Activated B cell treated with CpG ODN at 0.5 μM for 24 hours (primary cell): ENCODE measurements at regions not wholly inside any gene's neighbourhood (a gene's known extent, or its start where the extent isn't known, plus 50 kb on each side); places are given as distances from the start of the nearest gene placed in this dataset.

Source experiments
- ATAC-seq: fragments of 200-7000 bp; cut with Tn5 transposase; one replicate; pipeline ENCODE4 v1.10.0; 2021; ENCODE audit warnings: low read depth, mild to moderate bottlenecking, moderate library complexity
- CTCF ChIA-PET: fragments of 350-600 bp; sonication (Branson Sonifier 250); formaldehyde crosslinking; loops from one replicate; lab custom pipeline; 2021; ENCODE audit warnings: antibody characterized with exemption; lab: Charles Lee
- POLR2A ChIA-PET: fragments of 350-600 bp; sonication (Branson Sonifier 250); formaldehyde crosslinking; loops from one replicate; lab custom pipeline; 2021; ENCODE audit warnings: antibody characterized with exemption; lab: Charles Lee
- DNase-seq: peaks from one replicate; pipeline ENCODE4 v3.0.0; 2022
- H3K27ac Mint-ChIP-seq: one replicate; pipeline ENCODE4 v1.8.0; 2020; ENCODE audit warnings: mixed read lengths
- H3K27me3 Mint-ChIP-seq: one replicate; pipeline ENCODE4 v1.8.0; 2021; ENCODE audit warnings: mixed read lengths
- H3K36me3 Mint-ChIP-seq: one replicate; pipeline ENCODE4 v1.8.0; 2021; ENCODE audit warnings: low read depth, mixed read lengths
- H3K4me1 Mint-ChIP-seq: one replicate; pipeline ENCODE4 v1.8.0; 2021; ENCODE audit warnings: mixed read lengths
- H3K4me3 Mint-ChIP-seq: one replicate; pipeline ENCODE4 v1.8.0; 2020; ENCODE audit warnings: mild to moderate bottlenecking, mixed read lengths
- H3K9me3 Mint-ChIP-seq: one replicate; pipeline ENCODE4 v1.8.0; 2020; ENCODE audit warnings: mixed read lengths
- CTCF ChIP-seq: fragments of 200-600 bp; IDR thresholded peaks from one replicate; pipeline ENCODE4 v1.8.0; 2022; ENCODE audit warnings: antibody characterized with exemption, mild to moderate bottlenecking
- intact Hi-C: fragments of 100-400 bp; cut with micrococcal nuclease; formaldehyde crosslinking; loops from one replicate; pipeline ENCODE4 v1.15.1; 2024

GRCh38 chr7:81427461-81427860 is 342.4 kb downstream of the HGF start:
- no peak overlapping the region for H3K27ac Mint-ChIP-seq
- no peaks in the 10 kb centered on the region for H3K36me3 Mint-ChIP-seq
- intact Hi-C loops = no loop called here
- ChIA-PET CTCF (no interaction called here), POLR2A (no interaction called here)
- no peaks in the 10 kb centered on the region for H3K27me3 Mint-ChIP-seq
- no peaks in the 10 kb centered on the region for H3K4me1 Mint-ChIP-seq
- DNase-seq (no peak), ATAC-seq (no peak)
- no peaks in the 10 kb centered on the region for H3K9me3 Mint-ChIP-seq
- no peak overlapping the region for H3K4me3 Mint-ChIP-seq
- no peak for TF ChIP-seq CTCF

GRCh38 chr7:81420526-81421226 is 349.2 kb downstream of the HGF start:
- no peak overlapping the region for H3K27ac Mint-ChIP-seq
- no peaks in the 10 kb centered on the region for H3K4me1 Mint-ChIP-seq
- CTCF ChIA-PET = no interaction called here
- intact Hi-C loops = no loop called here
- no peak for TF ChIP-seq CTCF
- H3K4me3 Mint-ChIP-seq = no peak overlapping the region
- H3K36me3 Mint-ChIP-seq = no peaks in the 10 kb centered on the region
- POLR2A ChIA-PET = no interaction called here
- DNase-seq (no peak), ATAC-seq (no peak)
- peaks cover 7% of the 10 kb centered on the region for H3K9me3 Mint-ChIP-seq
- H3K27me3 Mint-ChIP-seq = no peaks in the 10 kb centered on the region

GRCh38 chr7:81419731-81420130 is 350.1 kb downstream of the HGF start:
- CTCF ChIA-PET = no interaction called here

GRCh38 chr7:81416659-81417058 is 353.2 kb downstream of the HGF start:
- POLR2A ChIA-PET = interaction anchor here (0.5 kb wide), 1 partner anchor 291 kb away, joined by 3 read pairs; no protein-coding TSS in a partner anchor
- ATAC-seq (no peak), DNase-seq (no peak)
- no peak for TF ChIP-seq CTCF
- H3K9me3 Mint-ChIP-seq = peaks cover 7% of the 10 kb centered on the region
- no peak overlapping the region for H3K4me3 Mint-ChIP-seq
- H3K4me1 Mint-ChIP-seq = no peaks in the 10 kb centered on the region
- no peak overlapping the region for H3K27ac Mint-ChIP-seq
- H3K27me3 Mint-ChIP-seq = no peaks in the 10 kb centered on the region
- intact Hi-C loops = no loop called here
- CTCF ChIA-PET = no interaction called here
- H3K36me3 Mint-ChIP-seq = no peaks in the 10 kb centered on the region

More at GRCh38 chr7:81419731-81420130, 350.1 kb downstream of the HGF start:
- H3K9me3 Mint-ChIP-seq = peaks cover 7% of the 10 kb centered on the region
- no peak overlapping the region for H3K4me3 Mint-ChIP-seq
- intact Hi-C loops = no loop called here
- TF ChIP-seq CTCF = no peak
- no peaks in the 10 kb centered on the region for H3K27me3 Mint-ChIP-seq
- no peak for ATAC-seq
- no peaks in the 10 kb centered on the region for H3K36me3 Mint-ChIP-seq
- no peak overlapping the region for H3K27ac Mint-ChIP-seq
- no peak for DNase-seq
- H3K4me1 Mint-ChIP-seq = no peaks in the 10 kb centered on the region
- POLR2A ChIA-PET = no interaction called here

GRCh38 chr7:81415181-81415580 is 354.7 kb downstream of the HGF start:
- Mint-ChIP-seq H3K27ac (no peak overlapping the region), H3K4me3 (no peak overlapping the region), H3K27me3 (no peaks in the 10 kb centered on the region), H3K4me1 (no peaks in the 10 kb centered on the region), H3K9me3 (peaks cover 7% of the 10 kb centered on the region), H3K36me3 (no peaks in the 10 kb centered on the region)
- no peak for ATAC-seq
- intact Hi-C loops = no loop called here
- no peak for TF ChIP-seq CTCF
- POLR2A ChIA-PET = no interaction called here
- CTCF ChIA-PET = no interaction called here
- no peak for DNase-seq
